Heart right ventricle (tissue), 16 donors: ENCODE measurements at regions not wholly inside any gene's neighbourhood (a gene's known extent, or its start where the extent isn't known, plus 50 kb on each side); places are given as distances from the start of the nearest gene placed in this dataset.
A peak's percentile ranks its signal among the peaks of the same experiment; 100 is the strongest.

Experiments
- ATAC-seq, 8 donors: fragments of 200-7000 bp; cut with Tn5 transposase; one replicate each; pipeline ENCODE4 v1.9.1; 2020; ENCODE audit warnings: mild to moderate bottlenecking in 8 of 8, moderate library complexity in 8 of 8, moderate number of reproducible peaks in 1 of 8
- DNase-seq, 2 donors: peaks; one replicate each; pipeline ENCODE4 v3.0.0-alpha.2; 2020
- H3K27ac ChIP-seq, 10 donors: fragments of 200-600 bp; sonication (generic) in 2 of 10; one replicate each; pipeline versions ENCODE4 v1.5.0 to v1.8.0; 2020 to 2022; ENCODE audit warnings: mild to moderate bottlenecking in 3 of 10
- H3K27me3 ChIP-seq, 7 donors: fragments of 200-600 bp; one replicate each; pipeline ENCODE4 v1.8.0; 2021 to 2022; ENCODE audit warnings: mild to moderate bottlenecking in 2 of 7
- H3K36me3 ChIP-seq, 9 donors: fragments of 200-600 bp; sonication (generic) in 1 of 9; one replicate each; pipeline versions ENCODE4 v1.5.0 to v1.8.0; 2020 to 2022; ENCODE audit warnings: mild to moderate bottlenecking in 2 of 9
- H3K4me1 ChIP-seq, 9 donors: fragments of 200-600 bp; sonication (generic) in 1 of 9; one replicate each; pipeline versions ENCODE4 v1.5.0 to v1.8.0; 2020 to 2022; ENCODE audit warnings: mild to moderate bottlenecking in 4 of 9
- H3K4me3 ChIP-seq, 10 donors: fragments of 200-600 bp; sonication (generic) in 2 of 10; one replicate each; pipeline versions ENCODE4 v1.5.0 to v1.8.0; 2020 to 2022; ENCODE audit warnings: mild to moderate bottlenecking in 7 of 10, moderate library complexity in 2 of 10
- H3K9me3 ChIP-seq, 11 donors: fragments of 200-600 bp in 10 of 11; sonication (generic) in 2 of 11; one replicate each; pipeline versions ENCODE4 v1.5.0 to v1.8.0; 2013 to 2022; ENCODE audit warnings: mild to moderate bottlenecking in 2 of 11, control low read depth in 1 of 11, moderate library complexity in 1 of 11
- WGBS, 2 donors: extraction: QIAGEN DNeasy Blood & Tissue Kit; methylation state at CpG; one replicate each; pipeline ENCODE4 v1.1.7; 2013; ENCODE audit warnings: inconsistent platforms in 1 of 2; 5-methylcytosine and 5-hydroxymethylcytosine counted together
- intact Hi-C, 10 donors: fragments of 100-400 bp; cut with DNase I; formaldehyde crosslinking; loops; one replicate each; pipeline versions ENCODE4 v1.11.1 to v1.14.2; 2022
- TF ChIP-seq, protein P1 (sequence below), 9 donors: fragments of 200-600 bp; sonication (generic) in 2 of 9; IDR thresholded peaks; one replicate each; pipeline versions ENCODE4 v1.5.0 to v1.8.0; 2021 to 2022; ENCODE audit warnings: antibody characterized with exemption in 9 of 9, mild to moderate bottlenecking in 5 of 9, moderate library complexity in 1 of 9
- donor health status: Arrhythmogenic right ventricular cardiomyopathy.
- donor health status: ischemic (EF 13 %, LVEDD 7.1; RV severe dilation, severe dysfunction).
- donor health status: healthy with polysubstance abuse.
- donor health status: DM: no; HTN: yes; CAD: no.
- donor health status: DM: no; HTN: no; CAD: no.
- donor health status: ischemic (EF 25% LVEDD 6.9; RV normal size, moderate dysfunction).
- donor health status: ischemic (EF 25% LVEDD 5.7; RV mildly dilated, moderate dysfunction).
- donor health status: healthy.
- donor health status: DM: yes; HTN: yes; CAD: no.
- donor health status: Ischemic cardiomyopathy.
- donor health status: ischemic (EF 35%, LVEDD 5.7; RV mildly dilated, moderate dysfunction).
- donor health status: nonischemic (EF 11% LVEDD 7.7; RV severe dilation, severe dysfunction).
- donor health status: DM: yes; HTN: yes; CAD: no.
- donor health status: PGD.
- donor health status: ischemic (EF 29% LVEDD 5.4; RV normal size, mild dysfunction).
- donor health status: nonischemic (EF 23%, LVEDD 6.1; RV moderate dilation, normal function).

DNA sequence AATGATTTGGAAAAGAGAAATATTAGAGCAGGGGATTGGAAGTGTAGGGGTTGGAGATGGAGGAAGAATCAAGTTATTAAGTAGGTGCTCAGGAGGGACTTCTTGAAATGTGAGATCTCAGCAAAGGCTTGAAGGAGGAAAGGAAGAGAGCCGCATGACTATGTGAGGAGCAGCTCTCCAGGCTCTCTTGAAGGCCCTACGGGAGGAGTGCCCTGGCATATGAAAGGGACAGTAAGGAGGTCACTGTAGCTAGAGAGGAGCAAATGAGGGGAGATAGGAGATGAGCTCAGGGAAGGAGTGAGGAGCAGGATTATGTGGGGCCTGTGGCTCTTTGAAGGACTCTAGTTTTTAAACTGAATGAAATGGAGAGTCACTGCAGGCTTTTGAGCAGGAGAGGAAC is 181.1 kb upstream of the NABP1 start:
- no peaks in the 10 kb centered on the region for H3K36me3 ChIP-seq
- DNase-seq (no peak), ATAC-seq (no peak)
- H3K4me1 ChIP-seq: peaks cover 0 to 26% (median 7%) of the 10 kb centered on the region in 9 donors
- H3K4me3 ChIP-seq: no peak overlapping the region
- no peak overlapping the region for H3K27ac ChIP-seq
- intact Hi-C loops: no loop called here
- TF ChIP-seq, protein P1, sequence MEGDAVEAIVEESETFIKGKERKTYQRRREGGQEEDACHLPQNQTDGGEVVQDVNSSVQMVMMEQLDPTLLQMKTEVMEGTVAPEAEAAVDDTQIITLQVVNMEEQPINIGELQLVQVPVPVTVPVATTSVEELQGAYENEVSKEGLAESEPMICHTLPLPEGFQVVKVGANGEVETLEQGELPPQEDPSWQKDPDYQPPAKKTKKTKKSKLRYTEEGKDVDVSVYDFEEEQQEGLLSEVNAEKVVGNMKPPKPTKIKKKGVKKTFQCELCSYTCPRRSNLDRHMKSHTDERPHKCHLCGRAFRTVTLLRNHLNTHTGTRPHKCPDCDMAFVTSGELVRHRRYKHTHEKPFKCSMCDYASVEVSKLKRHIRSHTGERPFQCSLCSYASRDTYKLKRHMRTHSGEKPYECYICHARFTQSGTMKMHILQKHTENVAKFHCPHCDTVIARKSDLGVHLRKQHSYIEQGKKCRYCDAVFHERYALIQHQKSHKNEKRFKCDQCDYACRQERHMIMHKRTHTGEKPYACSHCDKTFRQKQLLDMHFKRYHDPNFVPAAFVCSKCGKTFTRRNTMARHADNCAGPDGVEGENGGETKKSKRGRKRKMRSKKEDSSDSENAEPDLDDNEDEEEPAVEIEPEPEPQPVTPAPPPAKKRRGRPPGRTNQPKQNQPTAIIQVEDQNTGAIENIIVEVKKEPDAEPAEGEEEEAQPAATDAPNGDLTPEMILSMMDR (IDR thresholded peaks at IDR 0.05): no peak
- 93 to 100% methylated on average over 2 of the region's 2 CpGs for WGBS, 2 donors
- H3K27me3 ChIP-seq: no peaks in the 10 kb centered on the region
- H3K9me3 ChIP-seq: peaks cover 0 to 6% (median 0%) of the 10 kb centered on the region in 11 donors

DNA sequence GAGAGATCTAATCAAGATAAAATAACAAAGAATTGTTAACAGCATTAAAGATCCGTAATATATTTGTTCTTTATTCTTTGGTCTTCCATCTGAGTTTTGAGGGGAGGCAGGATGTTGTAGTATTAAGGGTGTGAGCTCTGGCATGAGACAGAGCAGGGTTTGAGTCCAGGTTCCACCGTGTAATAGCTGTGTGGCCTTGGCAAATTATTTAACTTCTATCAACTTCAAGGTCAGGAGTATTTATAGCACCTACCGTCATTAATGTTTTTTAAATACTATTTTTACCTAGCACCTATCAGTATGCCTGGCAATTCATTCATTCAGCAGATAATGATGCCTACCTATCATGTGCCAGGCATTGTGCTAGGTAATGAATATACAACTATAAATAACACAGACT is 180.1 kb upstream of the NABP1 start:
- no peak for DNase-seq
- ATAC-seq: peak in 1 of 8 donors; percentile 38
- H3K27me3 ChIP-seq: no peaks in the 10 kb centered on the region
- H3K4me3 ChIP-seq: no peak overlapping the region
- TF ChIP-seq, protein P1 (IDR thresholded peaks at IDR 0.05): no peak
- intact Hi-C loops: no loop called here
- peaks cover 0 to 26% (median 7%) of the 10 kb centered on the region in 9 donors for H3K4me1 ChIP-seq
- no peaks in the 10 kb centered on the region for H3K36me3 ChIP-seq
- no peak overlapping the region for H3K27ac ChIP-seq
- WGBS, 2 donors: 42 to 43% methylated on average over 3 of the region's 3 CpGs
- peaks cover 0 to 6% (median 0%) of the 10 kb centered on the region in 11 donors for H3K9me3 ChIP-seq

DNA sequence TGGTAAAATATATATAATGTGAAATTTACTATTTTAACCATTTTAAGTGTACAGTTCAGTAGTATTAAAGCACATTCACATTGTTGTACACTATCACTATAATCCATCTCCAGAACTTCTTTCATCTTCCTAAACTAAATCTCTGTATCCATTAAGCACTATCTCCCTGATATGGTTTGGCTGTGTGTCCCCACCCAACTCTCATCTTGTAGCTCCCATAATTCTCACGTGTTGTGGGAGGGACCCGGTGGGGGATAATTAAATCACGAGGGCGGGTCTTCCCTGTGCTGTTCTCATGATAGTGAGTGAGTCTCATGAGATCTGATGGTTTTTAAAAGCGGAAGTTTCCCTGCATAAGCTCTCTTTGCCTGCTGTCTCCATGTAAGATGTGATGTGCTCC is 178.9 kb upstream of the NABP1 start:
- DNase-seq: no peak
- no peaks in the 10 kb centered on the region for H3K36me3 ChIP-seq
- TF ChIP-seq, protein P1 (IDR thresholded peaks at IDR 0.05): no peak
- no peaks in the 10 kb centered on the region for H3K9me3 ChIP-seq
- H3K27ac ChIP-seq: no peak overlapping the region
- ATAC-seq: no peak
- intact Hi-C loops: no loop called here
- H3K4me3 ChIP-seq: no peak overlapping the region
- H3K27me3 ChIP-seq: no peaks in the 10 kb centered on the region
- WGBS, 2 donors: 86 to 90% methylated on average over 5 of the region's 5 CpGs
- peaks cover 0 to 26% (median 7%) of the 10 kb centered on the region in 9 donors for H3K4me1 ChIP-seq

DNA sequence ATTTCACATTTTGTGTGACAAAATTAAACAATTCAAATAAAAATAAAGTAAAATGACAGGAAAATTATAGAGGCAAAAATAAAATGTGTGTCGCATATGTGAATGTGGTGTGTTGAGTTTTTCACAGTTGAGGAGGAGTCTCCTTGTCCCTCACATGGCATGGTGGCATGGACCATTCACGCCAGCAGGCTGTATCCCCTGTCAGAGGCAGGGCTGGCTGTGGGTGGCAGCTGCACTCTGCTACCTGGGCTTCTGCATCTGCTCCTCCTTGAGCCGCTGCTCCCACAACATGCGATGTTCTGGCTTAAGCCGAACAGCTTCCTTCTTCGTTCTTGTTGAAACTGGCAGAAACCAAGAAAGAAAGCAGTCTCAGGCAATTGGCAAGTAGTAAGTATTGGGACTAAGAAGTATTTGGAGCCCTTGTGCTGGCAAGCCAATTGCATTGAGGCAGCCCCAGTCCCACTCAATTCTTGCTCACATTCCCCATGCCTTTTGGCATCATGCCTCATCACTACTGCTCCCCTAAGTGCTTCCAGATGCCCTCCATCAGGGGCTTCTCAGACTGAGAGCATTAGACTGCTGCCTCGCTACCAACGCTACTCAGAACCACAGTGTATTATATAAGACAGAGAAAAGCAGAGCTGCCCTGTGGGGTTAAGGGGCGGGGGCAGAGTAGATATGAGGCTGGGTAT is 177.9 kb upstream of the NABP1 start:
- Histone ChIP-seq H3K27me3 (no peaks in the 10 kb centered on the region), H3K27ac (peak overlapping the region in 2 of 10 donors; percentile 19 to 61), H3K4me1 (peaks cover 0 to 26% (median 7%) of the 10 kb centered on the region in 9 donors), H3K36me3 (no peaks in the 10 kb centered on the region), H3K4me3 (no peak overlapping the region), H3K9me3 (no peaks in the 10 kb centered on the region)
- intact Hi-C loops: loop anchor here in 9 of 10 donors (2.0 to 10.0 kb wide), 9 partner anchors 263 to 445 kb away; no protein-coding TSS in a partner anchor
- TF ChIP-seq, protein P1 (IDR thresholded peaks at IDR 0.05): no peak
- DNase-seq (no peak), ATAC-seq (peak in 5 of 8 donors; percentile 19 to 48 (median 26))
- 88 to 91% methylated on average over 9 of the region's 9 CpGs for WGBS, 2 donors
